ENCODE measurements at regions not wholly inside any gene's neighbourhood (a gene's known extent, or its start where the extent isn't known, plus 50 kb on each side); places are given as distances from the start of the nearest gene placed in this dataset.

- DNase-seq, result no peak
Measured at GRCh38 chr1:172895050-172895460, 155.7 kb downstream of the TNFSF18 start.

GRCh38 chr1:172895761-172896160 lies 155.0 kb downstream of the TNFSF18 start:
- no peak for DNase-seq

DNA sequence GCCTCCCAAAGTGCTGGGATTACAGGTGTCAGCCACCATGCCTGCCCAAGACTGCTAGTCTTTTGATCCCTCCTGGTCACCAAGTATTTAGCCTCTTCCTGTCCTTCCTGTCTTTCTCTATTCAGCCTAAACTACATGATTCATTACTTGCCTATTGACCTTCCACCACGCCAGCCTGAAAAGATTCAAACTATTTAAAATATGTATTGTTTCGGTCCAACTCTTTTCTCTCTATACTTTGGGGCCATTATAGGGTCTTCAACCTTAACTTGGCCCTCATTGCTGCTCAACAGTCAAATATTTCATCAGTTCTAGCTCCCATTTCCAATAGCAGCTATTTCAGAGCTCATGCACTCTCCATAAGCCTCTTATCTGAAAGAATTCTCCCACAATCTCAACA lies 153.0 kb downstream of the TNFSF18 start:
- DNase-seq, result no peak

GRCh38 chr1:172898866-172899265 lies 151.9 kb downstream of the TNFSF18 start:
- DNase-seq, result no peak

GRCh38 chr1:172900376-172900997 lies 150.3 kb downstream of the TNFSF18 start:
- no peak for DNase-seq

- DNase-seq, result no peak
Measured at GRCh38 chr1:172902200-172902599, 148.5 kb downstream of the TNFSF18 start.

DNA sequence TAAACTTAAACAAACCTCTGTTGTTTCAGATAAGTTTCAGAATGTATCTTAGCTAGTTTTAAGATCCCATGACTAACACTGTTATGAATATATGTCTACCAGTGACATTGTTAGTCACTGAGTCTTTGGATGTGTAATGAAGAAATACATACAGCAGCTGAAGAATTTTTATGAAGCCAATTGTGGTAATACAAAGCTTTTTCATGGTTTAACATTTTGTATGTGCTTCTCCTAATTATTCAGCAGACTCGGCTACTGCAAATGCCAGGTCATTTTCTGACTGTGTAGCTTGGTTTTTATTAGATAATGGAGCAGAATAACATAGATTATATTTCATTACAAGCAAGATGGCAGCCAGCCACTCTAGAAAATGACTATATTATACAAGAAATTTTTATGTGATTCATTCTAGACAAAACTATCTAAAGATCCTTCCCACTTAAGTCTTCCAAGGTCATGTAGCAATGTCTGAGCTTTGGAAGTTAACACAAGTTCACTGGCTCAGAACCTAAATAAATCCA lies 147.8 kb downstream of the TNFSF18 start:
- DNase-seq, result no peak

- no peak for DNase-seq
Measured at GRCh38 chr1:172903581-172904220, 147.0 kb downstream of the TNFSF18 start.

- no peak for DNase-seq
Measured at GRCh38 chr1:172905452-172905851, 145.3 kb downstream of the TNFSF18 start.

- no peak for DNase-seq
Measured at GRCh38 chr1:172906778-172907592, 143.8 kb downstream of the TNFSF18 start.

DNA sequence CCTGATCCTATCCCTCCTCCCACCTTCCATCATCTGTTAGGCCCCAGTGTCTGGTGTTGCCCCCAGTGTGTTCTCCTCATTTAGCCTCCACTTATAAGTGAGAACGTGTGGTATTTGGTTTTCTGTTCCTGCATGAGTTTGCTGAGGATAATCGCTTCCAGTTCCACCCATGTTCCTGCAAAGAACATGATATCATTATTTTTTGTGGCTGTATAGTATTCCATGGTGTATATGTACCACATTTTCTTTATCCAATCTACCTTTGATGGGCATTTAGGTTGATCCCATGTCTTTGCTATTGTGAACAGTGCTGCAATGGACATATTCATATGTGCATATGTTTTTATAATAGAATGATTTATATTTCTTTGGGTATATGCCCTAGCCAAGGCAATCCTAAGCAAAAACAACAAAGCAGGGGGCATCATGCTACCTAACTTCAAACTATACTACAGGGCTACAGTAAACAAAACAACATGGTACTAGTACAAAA lies 142.9 kb downstream of the TNFSF18 start:
- no peak for DNase-seq

DNA sequence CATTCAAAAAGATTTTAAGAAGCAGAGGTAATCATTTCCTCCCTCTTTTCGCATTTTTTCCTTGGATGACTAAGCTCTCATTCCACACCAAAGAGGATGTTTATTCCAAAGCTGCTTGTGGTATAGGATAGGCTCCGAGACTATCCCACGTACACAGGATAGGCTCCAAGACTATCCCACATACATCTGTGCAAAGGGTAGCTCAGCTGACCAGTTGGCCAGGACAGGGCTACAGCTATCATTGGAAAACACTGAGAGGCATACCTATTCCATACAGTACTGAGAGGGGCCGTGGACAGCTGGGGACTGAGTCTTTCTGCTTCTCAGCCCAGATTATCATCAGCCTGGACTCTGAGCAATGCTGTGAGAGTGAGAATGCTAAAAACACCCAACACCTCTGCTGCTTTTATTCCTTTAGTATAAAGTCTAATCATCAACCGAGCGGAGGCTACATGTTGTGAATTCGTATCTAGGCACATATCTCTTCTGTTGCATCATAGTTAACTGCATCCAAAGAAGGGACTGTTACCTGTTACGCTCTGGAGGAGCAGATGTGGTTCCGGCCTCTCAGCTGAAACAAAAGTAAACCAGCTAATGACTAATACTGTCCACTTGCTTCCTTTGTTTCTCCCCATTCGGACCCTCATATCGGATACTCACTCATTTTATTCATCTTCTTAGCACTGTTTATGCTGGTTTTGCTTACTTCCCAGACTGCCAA lies 141.0 kb downstream of the TNFSF18 start:
- no peak for DNase-seq

GRCh38 chr1:172912765-172913260 lies 137.9 kb downstream of the TNFSF18 start:
- DNase-seq, result no peak

- no peak for DNase-seq
Measured at GRCh38 chr1:172914501-172915144, 136.1 kb downstream of the TNFSF18 start.

DNA sequence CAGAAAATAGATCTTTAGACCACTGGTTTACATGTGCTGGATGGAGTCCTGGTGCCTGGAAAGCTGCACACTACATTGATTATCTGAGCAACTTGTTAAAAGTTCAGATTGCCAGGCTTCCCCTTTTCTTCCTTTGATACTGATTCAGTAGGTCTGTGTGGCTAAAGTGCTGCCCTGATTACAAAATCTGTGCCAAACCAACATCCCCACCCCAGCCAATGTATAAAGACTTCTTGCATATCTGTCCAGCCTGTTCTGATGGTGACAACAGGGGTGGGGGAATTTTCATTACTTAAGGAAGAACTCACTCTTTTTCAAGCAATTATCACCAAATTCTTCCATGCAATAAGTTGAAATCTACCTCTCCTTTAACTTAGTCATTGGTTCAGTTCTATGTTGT lies 135.5 kb downstream of the TNFSF18 start:
- no peak for DNase-seq

DNA sequence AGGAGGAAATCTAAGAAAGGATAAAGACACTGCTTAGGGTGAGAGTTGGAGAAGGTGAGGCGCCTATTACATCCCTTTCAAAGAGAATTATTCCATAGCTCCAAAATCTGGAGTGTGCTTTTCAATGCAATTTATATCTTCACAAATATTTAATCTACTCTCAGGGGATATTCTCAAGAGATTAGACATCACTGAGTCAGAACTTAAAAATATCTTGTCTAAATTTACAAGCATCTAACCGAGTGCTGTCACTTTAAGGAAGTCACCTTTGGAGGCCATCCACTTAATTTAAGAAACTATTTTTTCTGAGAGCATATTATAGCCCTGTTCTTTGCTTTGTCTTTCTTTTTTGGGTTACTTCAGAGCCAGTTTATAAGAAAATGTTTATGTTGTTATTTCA lies 134.6 kb downstream of the TNFSF18 start:
- DNase-seq, result no peak

DNA sequence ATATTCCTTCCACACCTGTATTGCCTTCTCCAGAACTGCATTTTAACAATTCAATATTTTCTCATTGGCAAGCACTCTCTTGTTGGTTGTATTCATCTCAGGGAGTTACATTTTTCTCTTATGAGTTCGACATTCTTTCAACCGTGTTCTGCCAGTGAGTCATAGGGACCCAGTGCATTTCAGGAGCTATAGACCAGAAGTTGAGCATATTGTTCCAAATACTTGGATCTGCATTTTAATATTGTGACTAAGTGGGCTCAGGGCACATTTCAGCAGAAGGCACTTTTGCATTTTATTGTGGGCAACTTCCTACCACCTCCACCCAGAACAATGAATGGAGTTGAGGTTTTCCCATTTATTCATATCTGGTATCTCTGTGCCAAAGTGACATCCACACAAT lies 132.8 kb downstream of the TNFSF18 start:
- no peak for DNase-seq

DNA sequence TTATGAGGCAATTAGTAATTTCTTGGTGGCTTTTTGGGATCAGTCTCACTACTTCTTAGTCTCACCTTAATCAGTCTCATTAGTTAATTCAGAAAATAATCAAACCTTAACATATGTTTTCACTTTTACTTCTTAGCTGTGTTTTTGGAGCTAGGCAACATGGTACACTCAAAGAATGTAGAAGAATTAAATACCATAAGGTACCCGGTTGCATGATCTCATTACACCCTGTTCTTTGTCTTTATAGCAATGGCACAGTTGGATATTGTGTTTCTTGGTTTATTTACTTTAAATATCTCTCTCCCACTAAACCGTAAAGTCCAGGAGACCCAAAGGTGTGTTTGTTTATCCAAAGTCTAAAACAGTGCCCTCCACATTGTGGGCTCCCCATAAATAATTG lies 132.3 kb downstream of the TNFSF18 start:
- no peak for DNase-seq

GRCh38 chr1:172926070-172926469 lies 124.7 kb downstream of the TNFSF18 start:
- DNase-seq, result no peak

DNA sequence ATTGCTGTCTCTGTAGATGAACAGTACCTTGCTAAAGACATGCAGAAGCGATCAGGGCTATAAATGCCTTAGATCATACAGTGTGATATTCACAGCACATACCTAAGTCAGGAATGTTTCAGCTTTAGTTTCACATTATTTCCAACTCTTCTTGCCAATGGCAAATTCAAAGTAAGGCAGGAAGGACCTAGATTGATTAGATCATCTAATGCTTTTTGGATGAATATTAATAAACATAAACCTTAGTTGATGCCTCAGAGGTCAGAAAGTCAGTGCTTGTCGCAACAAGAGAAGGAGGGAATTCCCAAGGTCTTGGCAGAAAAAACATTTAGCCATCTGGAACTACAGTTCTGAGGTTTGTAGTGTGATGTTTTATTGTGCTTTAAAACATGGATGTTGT lies 122.3 kb downstream of the TNFSF18 start:
- no peak for DNase-seq

DNA sequence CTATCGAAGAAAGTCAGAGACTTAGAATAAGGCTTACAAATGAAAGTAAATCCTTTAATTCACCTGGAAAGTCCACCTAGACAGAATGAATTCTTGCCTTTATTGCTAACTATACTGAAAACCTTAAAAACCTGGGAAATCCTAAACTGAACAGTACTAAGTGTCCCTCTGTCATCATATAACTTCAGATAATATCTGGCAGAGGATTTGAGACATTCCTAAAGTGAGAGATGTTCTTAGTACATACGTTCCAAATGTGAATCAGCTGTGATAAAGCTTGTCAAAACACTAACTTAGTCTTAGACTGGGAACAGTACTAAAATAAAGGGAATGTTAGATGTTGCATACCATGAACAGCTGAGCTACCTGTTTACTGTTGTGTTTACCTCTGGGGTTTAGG lies 121.7 kb downstream of the TNFSF18 start:
- DNase-seq, result no peak

GRCh38 chr1:172930142-172930541 lies 120.6 kb downstream of the TNFSF18 start:
- no peak for DNase-seq

Measured in right hindlimb (tissue), 1 donor.